Nephron (organoid): ENCODE measurements at regions not wholly inside any gene's neighbourhood (a gene's known extent, or its start where the extent isn't known, plus 50 kb on each side); places are given as distances from the start of the nearest gene placed in this dataset.
A peak's percentile ranks its signal among the peaks of the same experiment; 100 is the strongest.
"Not testable (repeated sequence)": the region's sequence is repeated elsewhere in the genome, so short reads cannot be mapped to it uniquely, and the experiment has no call there.

Source experiments
- H3K27ac Mint-ChIP-seq, 3 experiments: 2 replicates each; pipeline ENCODE4 v1.8.0; 2020; ENCODE audit warnings: mixed read lengths in 3 of 3, mild to moderate bottlenecking in 2 of 3, moderate library complexity in 1 of 3
- H3K27me3 Mint-ChIP-seq: 2 replicates; pipeline ENCODE4 v1.8.0; 2021; ENCODE audit warnings: low read depth, mild to moderate bottlenecking, moderate library complexity, mixed read lengths
- H3K36me3 Mint-ChIP-seq: 2 replicates; pipeline ENCODE4 v1.8.0; 2020; ENCODE audit warnings: low read depth, mixed read lengths
- H3K4me1 Mint-ChIP-seq: 2 replicates; pipeline ENCODE4 v1.8.0; 2020; ENCODE audit warnings: mixed read lengths
- H3K4me3 Mint-ChIP-seq, 3 experiments: 2 replicates each; pipeline ENCODE4 v1.8.0; 2020; ENCODE audit warnings: mild to moderate bottlenecking in 3 of 3, mixed read lengths in 3 of 3, moderate library complexity in 2 of 3
- H3K9me3 Mint-ChIP-seq: 2 replicates; pipeline ENCODE4 v1.8.0; 2020; ENCODE audit warnings: mixed read lengths
- TF ChIP-seq, protein P1 (sequence below), 3 experiments: fragments of 200-600 bp; sonication (generic); IDR thresholded peaks; one replicate each; pipeline ENCODE4 v1.5.0; 2021; ENCODE audit warnings: antibody characterized with exemption in 3 of 3; ENCODE audit not compliant: unreplicated experiment in 3 of 3

DNA sequence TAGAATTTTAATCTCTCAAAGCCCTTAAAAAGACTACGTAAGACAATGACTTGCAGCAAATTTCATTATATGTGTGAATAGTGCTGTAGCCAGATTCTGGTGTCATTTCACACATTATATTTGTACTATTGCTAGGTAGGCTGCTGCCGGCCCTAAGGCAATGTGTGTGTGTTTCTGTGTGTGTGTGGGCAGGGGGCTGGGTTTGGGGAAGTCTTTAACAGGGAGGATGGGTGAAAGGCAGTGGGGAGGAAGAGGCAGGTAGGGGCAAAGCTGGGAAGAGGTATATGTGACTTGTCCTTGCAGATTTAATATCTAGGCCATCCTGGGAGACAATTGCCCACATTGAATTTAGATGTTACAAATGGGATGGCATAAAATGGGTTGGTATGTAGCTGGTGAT is 130.8 kb downstream of the MACIR start:
- no peaks in the 10 kb centered on the region for H3K27me3 Mint-ChIP-seq
- no peak overlapping the region for H3K4me3 Mint-ChIP-seq
- H3K27ac Mint-ChIP-seq = peak overlapping the region in 1 of 3 experiments; percentile 29
- peaks cover 10% of the 10 kb centered on the region for H3K4me1 Mint-ChIP-seq
- H3K36me3 Mint-ChIP-seq = no peaks in the 10 kb centered on the region
- TF ChIP-seq, protein P1, sequence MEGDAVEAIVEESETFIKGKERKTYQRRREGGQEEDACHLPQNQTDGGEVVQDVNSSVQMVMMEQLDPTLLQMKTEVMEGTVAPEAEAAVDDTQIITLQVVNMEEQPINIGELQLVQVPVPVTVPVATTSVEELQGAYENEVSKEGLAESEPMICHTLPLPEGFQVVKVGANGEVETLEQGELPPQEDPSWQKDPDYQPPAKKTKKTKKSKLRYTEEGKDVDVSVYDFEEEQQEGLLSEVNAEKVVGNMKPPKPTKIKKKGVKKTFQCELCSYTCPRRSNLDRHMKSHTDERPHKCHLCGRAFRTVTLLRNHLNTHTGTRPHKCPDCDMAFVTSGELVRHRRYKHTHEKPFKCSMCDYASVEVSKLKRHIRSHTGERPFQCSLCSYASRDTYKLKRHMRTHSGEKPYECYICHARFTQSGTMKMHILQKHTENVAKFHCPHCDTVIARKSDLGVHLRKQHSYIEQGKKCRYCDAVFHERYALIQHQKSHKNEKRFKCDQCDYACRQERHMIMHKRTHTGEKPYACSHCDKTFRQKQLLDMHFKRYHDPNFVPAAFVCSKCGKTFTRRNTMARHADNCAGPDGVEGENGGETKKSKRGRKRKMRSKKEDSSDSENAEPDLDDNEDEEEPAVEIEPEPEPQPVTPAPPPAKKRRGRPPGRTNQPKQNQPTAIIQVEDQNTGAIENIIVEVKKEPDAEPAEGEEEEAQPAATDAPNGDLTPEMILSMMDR (IDR thresholded peaks at IDR 0.05; ENCODE audit: unreplicated experiment in 3 of 3) = no peak
- H3K9me3 Mint-ChIP-seq = peaks cover 6% of the 10 kb centered on the region

DNA sequence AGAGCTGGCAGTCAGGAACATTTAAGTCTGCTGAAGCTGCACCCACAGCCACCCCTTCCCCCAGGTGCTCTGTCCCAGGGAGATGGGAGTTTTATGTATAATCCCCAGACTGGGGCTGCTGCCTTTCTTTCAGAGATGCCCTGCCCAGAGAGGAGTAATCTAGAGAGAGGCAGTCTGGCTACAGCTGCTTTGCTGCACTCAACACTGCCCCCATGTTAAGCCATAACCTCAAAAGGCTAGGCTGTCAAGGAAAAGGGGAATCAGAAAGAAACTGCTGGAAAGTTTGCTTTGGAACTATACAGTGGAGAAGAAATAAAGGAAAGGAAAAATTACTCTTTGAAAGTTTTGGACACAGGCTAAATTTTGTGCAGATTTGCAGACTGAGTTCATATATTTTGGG is 127.2 kb downstream of the MACIR start:
- Mint-ChIP-seq H3K27me3 (no peaks in the 10 kb centered on the region), H3K4me3 (no peak overlapping the region), H3K27ac (no peak overlapping the region), H3K9me3 (peaks cover 22% of the 10 kb centered on the region), H3K36me3 (peaks cover 3% of the 10 kb centered on the region), H3K4me1 (no peaks in the 10 kb centered on the region)
- TF ChIP-seq, protein P1 (IDR thresholded peaks at IDR 0.05; ENCODE audit: unreplicated experiment in 3 of 3) = no peak

DNA sequence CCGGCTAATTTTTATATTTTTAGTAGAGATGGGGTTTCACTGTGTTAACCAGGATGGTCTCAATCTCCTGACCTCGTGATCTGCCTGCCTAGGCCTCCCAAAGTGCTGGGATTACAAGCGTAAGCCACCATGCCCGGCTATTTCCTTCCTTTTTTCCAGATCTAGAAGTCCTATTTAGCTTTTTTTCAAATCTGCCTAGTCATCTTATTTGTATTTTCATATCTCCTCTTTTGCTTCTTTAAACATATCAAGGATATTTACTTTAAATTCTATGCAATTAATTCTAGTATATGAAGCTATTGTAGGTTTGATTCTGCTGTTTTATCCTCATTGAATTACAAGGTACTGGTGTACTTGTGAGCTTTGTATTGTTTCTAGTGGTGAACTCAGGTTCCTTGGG is 119.1 kb downstream of the MACIR start:
- not testable (repeated sequence) for H3K27me3 Mint-ChIP-seq, H3K4me3 Mint-ChIP-seq, H3K36me3 Mint-ChIP-seq, H3K27ac Mint-ChIP-seq
- Mint-ChIP-seq H3K9me3 (peaks cover 12% of the 10 kb centered on the region), H3K4me1 (peaks cover 21% of the 10 kb centered on the region)

DNA sequence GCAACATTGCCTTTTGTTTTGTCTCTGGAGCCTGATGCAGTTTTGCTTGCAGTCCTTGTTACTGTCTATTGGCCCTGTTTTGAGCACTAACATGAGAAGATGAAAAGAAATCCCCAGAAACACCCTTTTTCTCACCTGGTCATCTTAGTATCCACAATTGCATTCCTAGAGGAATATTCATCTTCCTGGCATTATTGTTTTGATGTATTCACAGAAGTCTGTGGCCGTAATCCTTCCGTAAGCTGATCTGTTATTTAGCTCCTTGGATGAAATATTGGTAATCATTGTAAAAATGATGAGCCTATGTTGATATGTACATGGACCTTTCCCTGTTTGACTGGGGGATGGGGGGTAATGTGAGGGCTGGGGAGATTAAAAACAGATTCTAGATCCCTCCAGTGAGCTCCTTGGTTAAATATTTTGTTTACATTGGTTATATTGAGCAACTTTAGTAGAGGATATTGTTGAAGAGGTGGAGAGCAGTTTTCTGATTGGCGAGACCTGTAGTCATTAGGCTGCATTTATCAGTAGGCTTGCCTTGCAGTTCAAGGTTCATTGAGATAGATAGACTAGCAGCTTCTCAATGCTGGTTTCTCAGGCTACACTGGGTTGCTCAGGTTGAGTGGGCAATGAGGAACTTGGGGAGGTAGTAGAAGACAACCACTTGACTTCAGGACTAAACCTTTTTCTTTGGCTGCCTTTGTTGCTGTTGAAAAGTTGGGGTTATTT is 117.5 kb downstream of the MACIR start:
- Mint-ChIP-seq H3K36me3 (no peaks in the 10 kb centered on the region), H3K9me3 (peaks cover 3% of the 10 kb centered on the region), H3K4me3 (no peak overlapping the region), H3K27ac (peak overlapping the region in 2 of 3 experiments; percentile 26 to 68), H3K27me3 (peaks cover 3% of the 10 kb centered on the region), H3K4me1 (peaks cover 21% of the 10 kb centered on the region)
- TF ChIP-seq, protein P1 (IDR thresholded peaks at IDR 0.05; ENCODE audit: unreplicated experiment in 3 of 3) = no peak

DNA sequence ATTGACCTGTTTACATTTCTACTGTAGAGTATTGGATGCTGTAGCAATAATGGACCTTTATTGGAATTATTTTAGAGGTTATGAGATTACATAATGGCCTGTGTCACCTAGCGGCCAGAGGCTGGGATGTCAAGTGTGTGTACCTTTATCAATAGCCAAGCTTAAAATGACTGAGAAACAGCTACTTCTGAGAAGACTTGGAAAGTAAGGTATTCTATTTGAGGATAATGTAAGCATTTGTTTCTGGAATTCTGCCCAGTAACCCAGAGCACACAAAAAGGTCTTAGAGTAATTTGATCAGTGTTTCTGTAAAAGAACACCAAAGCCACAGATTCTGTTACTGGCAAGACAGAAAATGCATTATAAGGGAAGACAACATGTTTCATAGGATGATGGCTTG is 116.8 kb downstream of the MACIR start:
- peaks cover 21% of the 10 kb centered on the region for H3K4me1 Mint-ChIP-seq
- peaks cover 3% of the 10 kb centered on the region for H3K9me3 Mint-ChIP-seq
- H3K4me3 Mint-ChIP-seq = no peak overlapping the region
- H3K27me3 Mint-ChIP-seq = peaks cover 3% of the 10 kb centered on the region
- peak overlapping the region in 2 of 3 experiments; percentile 26 to 68 for H3K27ac Mint-ChIP-seq
- no peaks in the 10 kb centered on the region for H3K36me3 Mint-ChIP-seq
- TF ChIP-seq, protein P1 (IDR thresholded peaks at IDR 0.05; ENCODE audit: unreplicated experiment in 3 of 3) = no peak

DNA sequence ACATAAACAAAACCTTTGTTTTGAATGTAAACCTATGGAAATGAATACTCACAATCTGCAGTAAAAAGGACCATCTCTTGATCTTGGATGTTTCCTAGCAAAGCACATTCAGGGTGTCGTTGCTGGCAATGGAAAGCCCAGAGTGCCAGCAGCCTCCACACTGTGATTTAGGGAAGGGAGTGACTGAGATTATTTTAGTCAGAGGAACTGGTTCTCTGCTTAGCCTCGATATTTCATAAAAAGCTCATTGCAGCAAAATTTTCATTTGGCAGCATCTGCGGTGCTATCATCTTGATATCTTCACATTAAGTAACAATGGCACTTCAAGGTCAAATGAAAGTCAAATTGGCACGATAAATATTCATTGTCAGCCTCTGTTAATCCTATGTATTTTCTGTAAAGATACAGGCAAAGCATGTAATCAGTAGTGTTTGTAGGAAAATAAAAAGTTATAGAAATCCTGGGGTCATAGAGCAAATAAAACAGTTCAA is 116.0 kb downstream of the MACIR start:
- Mint-ChIP-seq H3K9me3 (no peaks in the 10 kb centered on the region), H3K27ac (no peak overlapping the region), H3K27me3 (no peaks in the 10 kb centered on the region), H3K36me3 (no peaks in the 10 kb centered on the region), H3K4me3 (no peak overlapping the region), H3K4me1 (peaks cover 21% of the 10 kb centered on the region)
- TF ChIP-seq, protein P1 (IDR thresholded peaks at IDR 0.05; ENCODE audit: unreplicated experiment in 3 of 3) = no peak
